AG04450 (cell line): ENCODE measurements at regions not wholly inside any gene's neighbourhood (a gene's known extent, or its start where the extent isn't known, plus 50 kb on each side); places are given as distances from the start of the nearest gene placed in this dataset.

Experiments used
- CTCF ChIA-PET: fragments of 300-600, 350-600 bp; formaldehyde crosslinking; extraction: SDS; loops from one replicate; lab custom pipeline; 2022; ENCODE audit warnings: antibody characterized with exemption, inconsistent platforms; lab: Charles Lee
- POLR2A ChIA-PET: fragments of 350-600 bp; formaldehyde crosslinking; extraction: SDS; loops from one replicate; lab custom pipeline; 2021; ENCODE audit warnings: antibody characterized with exemption, inconsistent platforms; lab: Yijun Ruan, JAX
- DNase-seq: peaks from one replicate; pipeline ENCODE4 v3.0.0-alpha.2; 2011; ENCODE audit warnings: low read depth, low spot score
- H3K27ac ChIP-seq: one replicate; pipeline ENCODE4 v1.5.1; 2012; ENCODE audit warnings: low read depth, low read length, control low read depth
- H3K27me3 ChIP-seq: one replicate; pipeline ENCODE4 v1.6.0; 2012; ENCODE audit warnings: low read length; ENCODE audit not compliant: control insufficient read depth, insufficient read depth
- H3K4me3 ChIP-seq: 2 replicates; pipeline ENCODE4 v1.5.1; 2011; ENCODE audit warnings: mild to moderate bottlenecking, low read depth, low read length, control low read depth
- H3K9me3 ChIP-seq: 2 replicates; pipeline ENCODE4 v1.5.1; 2012; ENCODE audit warnings: low read length; ENCODE audit not compliant: control insufficient read depth, insufficient read depth
- CTCF ChIP-seq: IDR thresholded peaks from 2 replicates; pipeline ENCODE4 v1.5.1; 2011; ENCODE audit warnings: low read depth, low read length, control low read depth, inconsistent platforms

DNA sequence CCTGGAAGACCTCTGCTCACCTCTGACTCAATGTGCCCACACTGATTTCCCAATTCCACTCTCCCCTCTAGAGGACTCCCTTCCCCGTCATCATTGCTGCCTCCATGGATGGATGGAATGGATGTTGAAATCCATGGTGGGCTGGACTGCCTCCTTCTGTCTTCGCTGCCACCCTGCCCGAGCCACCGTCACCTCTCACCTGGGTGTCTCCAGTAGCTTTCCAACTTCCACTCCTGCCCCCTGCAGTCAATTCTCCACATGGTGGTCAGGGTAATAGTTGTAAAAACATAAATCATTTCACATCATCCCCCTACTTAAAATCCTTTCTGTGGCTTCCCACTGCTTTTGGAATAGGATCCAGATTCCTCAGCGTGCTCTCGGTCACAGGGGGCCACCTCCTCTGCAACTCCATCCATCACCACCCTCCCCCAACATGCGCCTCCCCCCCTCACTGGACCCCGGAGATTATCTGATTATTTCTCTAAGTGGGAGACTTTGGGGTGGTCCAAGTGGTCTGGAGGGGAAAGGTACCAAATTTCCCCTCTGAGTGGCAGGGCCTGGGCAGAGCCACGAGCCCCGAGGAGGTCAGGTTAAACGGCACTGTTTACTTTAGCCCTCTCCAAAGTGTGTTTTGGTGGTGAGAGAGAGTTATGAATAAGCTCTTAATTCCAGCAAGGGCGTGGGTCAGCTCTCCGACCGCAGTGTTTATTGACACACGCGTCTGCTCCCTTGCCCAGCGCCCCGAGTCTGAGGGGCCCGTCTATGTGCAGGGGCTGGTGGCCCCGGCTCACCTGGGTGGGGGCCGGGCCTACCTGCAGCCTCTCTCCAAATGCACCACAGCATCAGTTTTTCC is 313.7 kb downstream of the MN1 start:
- Histone ChIP-seq H3K4me3 (no peak overlapping the region), H3K27ac (no peak overlapping the region), H3K9me3 (peaks cover 15% of the 10 kb centered on the region), H3K27me3 (peaks cover 5% of the 10 kb centered on the region)
- 0 out of 2 replicates have a peak, but pooled peaks have one; percentile 22 for TF ChIP-seq CTCF
- ChIA-PET POLR2A (interaction anchor here (1.0 kb wide), 1 partner anchor 13 kb away, joined by 3 read pairs; no protein-coding TSS in a partner anchor), CTCF (no interaction called here)
- no peak for DNase-seq

- H3K27ac ChIP-seq = no peak overlapping the region
- POLR2A ChIA-PET = interaction anchor here (1.0 kb wide), 1 partner anchor 14 kb away, joined by 3 read pairs; no protein-coding TSS in a partner anchor
- CTCF ChIA-PET = no interaction called here
Observed at GRCh38 chr22:27488456-27489177, 312.9 kb downstream of the MN1 start.

GRCh38 chr22:27489178-27489675 is 312.3 kb downstream of the MN1 start:
- Histone ChIP-seq H3K4me3 (no peak overlapping the region), H3K27ac (no peak overlapping the region), H3K27me3 (peaks cover 5% of the 10 kb centered on the region), H3K9me3 (peaks cover 19% of the 10 kb centered on the region)
- POLR2A ChIA-PET = no interaction called here
- CTCF ChIA-PET = no interaction called here
- no peak for TF ChIP-seq CTCF
- DNase-seq = no peak

More at GRCh38 chr22:27488456-27489177, 312.9 kb downstream of the MN1 start:
- Histone ChIP-seq H3K4me3 (no peak overlapping the region), H3K27me3 (peaks cover 4% of the 10 kb centered on the region), H3K9me3 (peaks cover 19% of the 10 kb centered on the region)
- TF ChIP-seq CTCF = no peak
- no peak for DNase-seq

DNA sequence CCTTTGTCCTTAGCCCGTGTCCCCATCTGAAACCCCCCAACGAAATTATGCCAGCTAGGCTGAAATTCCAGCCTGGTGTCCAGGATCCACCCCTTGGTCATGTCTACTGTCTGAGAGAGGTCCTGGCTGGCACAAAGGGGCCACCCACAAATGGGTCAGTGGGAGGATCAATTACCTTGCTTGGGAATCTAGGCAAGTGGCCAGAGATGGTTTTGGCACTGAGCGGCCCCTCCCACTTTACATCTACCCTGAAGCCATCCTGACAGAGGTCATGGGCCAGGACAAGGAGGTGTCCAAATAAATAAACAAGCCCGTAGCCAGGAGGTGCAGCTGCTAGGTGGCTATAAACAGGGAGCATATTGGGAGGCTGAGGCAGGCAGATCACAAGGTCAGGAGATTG is 311.5 kb downstream of the MN1 start:
- TF ChIP-seq CTCF = no peak
- Histone ChIP-seq H3K27me3 (peaks cover 5% of the 10 kb centered on the region), H3K9me3 (peaks cover 19% of the 10 kb centered on the region), H3K4me3 (no peak overlapping the region), H3K27ac (no peak overlapping the region)
- POLR2A ChIA-PET = no interaction called here
- DNase-seq = no peak
- CTCF ChIA-PET = no interaction called here
